Activated naive CD4-positive, alpha-beta T cell treated with anti-CD3 and anti-CD28 coated beads, Interleukin-2, amount 10 ng/mL, durations not matched to agents 7 days and 5 days (primary cell): ENCODE measurements at regions not wholly inside any gene's neighbourhood (a gene's known extent, or its start where the extent isn't known, plus 50 kb on each side); places are given as distances from the start of the nearest gene placed in this dataset.
"Not testable (repeated sequence)": the region's sequence is repeated elsewhere in the genome, so short reads cannot be mapped to it uniquely, and the experiment has no call there.

Experiments used
- CTCF ChIA-PET: fragments of 350-600 bp; sonication (Branson Sonifier 250); formaldehyde crosslinking; loops from one replicate; lab custom pipeline; 2021; ENCODE audit warnings: antibody characterized with exemption; lab: Charles Lee
- DNase-seq: peaks from one replicate; pipeline ENCODE4 v3.0.0-alpha.2; 2020
- H3K27ac Mint-ChIP-seq: one replicate; pipeline ENCODE4 v1.8.0; 2021; ENCODE audit warnings: mild to moderate bottlenecking, moderate library complexity, mixed read lengths
- H3K27me3 Mint-ChIP-seq: one replicate; pipeline ENCODE4 v1.8.0; 2021; ENCODE audit warnings: mild to moderate bottlenecking, mixed read lengths
- H3K36me3 Mint-ChIP-seq: one replicate; pipeline ENCODE4 v1.8.0; 2021; ENCODE audit warnings: mixed read lengths
- H3K4me1 Mint-ChIP-seq: one replicate; pipeline ENCODE4 v1.8.0; 2021; ENCODE audit warnings: mixed read lengths
- H3K4me3 Mint-ChIP-seq: one replicate; pipeline ENCODE4 v1.8.0; 2021; ENCODE audit warnings: mild to moderate bottlenecking, moderate library complexity, mixed read lengths
- H3K9me3 Mint-ChIP-seq: one replicate; pipeline ENCODE4 v1.8.0; 2021; ENCODE audit warnings: mixed read lengths

DNA sequence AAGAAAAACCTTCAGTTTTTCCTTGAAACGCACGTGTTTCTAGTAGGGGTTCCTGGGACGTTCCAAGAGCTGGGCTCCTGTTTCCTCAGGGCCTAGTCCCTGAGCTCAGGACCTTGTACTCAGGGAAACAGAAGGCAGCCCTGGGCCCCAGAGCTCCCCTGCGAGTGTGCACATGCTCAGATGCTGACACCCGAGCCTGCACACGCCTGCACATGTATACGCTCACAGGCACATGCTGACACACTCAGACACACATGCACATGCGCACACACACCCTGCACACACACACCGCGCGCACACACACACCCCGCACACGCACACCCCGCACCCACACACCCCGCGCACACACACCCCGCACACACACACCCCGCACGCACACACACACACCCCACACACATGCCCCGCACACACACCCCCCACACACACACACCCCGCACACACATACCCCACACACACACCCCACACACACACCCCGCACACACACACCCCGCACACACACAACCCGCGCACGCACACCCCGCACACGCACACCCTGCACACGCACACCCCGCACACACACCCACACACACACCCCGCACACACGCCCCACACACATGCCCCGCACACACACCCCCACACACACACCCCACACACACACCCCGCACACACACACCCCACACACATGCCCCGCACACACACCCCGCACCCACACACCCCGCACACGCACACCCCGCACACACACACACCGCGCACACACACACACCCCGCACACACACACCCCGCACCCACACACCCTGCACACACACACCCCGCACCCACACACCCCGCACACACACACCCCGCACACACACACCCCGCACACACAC is 52.2 kb downstream of the CALML3 start:
- peaks cover 12% of the 10 kb centered on the region for H3K27me3 Mint-ChIP-seq
- CTCF ChIA-PET, result no interaction called here
- no peaks in the 10 kb centered on the region for H3K4me1 Mint-ChIP-seq
- H3K9me3 Mint-ChIP-seq, result peaks cover 4% of the 10 kb centered on the region
- no peaks in the 10 kb centered on the region for H3K36me3 Mint-ChIP-seq
- no peak for DNase-seq
- H3K4me3 Mint-ChIP-seq, result no peak overlapping the region
- H3K27ac Mint-ChIP-seq, result no peak overlapping the region

DNA sequence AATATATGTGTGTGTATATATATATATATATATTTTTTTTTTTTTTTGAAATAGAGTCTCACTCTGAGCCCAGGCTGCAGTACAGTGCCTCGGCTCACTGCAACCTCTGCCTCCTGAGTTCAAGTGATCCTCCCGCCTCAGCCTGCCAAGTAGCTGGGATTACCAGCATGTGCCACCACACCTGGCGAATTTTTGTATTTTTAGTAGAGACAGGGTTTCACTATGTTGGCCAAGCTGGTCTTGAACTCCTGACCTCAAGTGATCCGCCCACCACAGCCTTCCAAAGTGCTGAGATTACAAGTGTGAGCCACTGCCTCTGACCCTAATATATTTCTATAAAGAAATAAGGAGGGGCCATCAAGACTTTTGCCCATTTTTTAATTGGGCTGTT is 55.3 kb downstream of the CALML3 start:
- H3K36me3 Mint-ChIP-seq, H3K9me3 Mint-ChIP-seq, H3K4me1 Mint-ChIP-seq, H3K27ac Mint-ChIP-seq, CTCF ChIA-PET, DNase-seq, H3K4me3 Mint-ChIP-seq: not testable (repeated sequence)
- peaks cover 17% of the 10 kb centered on the region for H3K27me3 Mint-ChIP-seq

GRCh38 chr10:5581670-5582566 is 57.2 kb downstream of the CALML3 start:
- Mint-ChIP-seq H3K27me3 (peaks cover 20% of the 10 kb centered on the region), H3K36me3 (no peaks in the 10 kb centered on the region), H3K27ac (no peak overlapping the region), H3K4me3 (no peak overlapping the region), H3K4me1 (no peaks in the 10 kb centered on the region), H3K9me3 (peaks cover 4% of the 10 kb centered on the region)
- DNase-seq, result no peak
- CTCF ChIA-PET, result interaction anchor here (1.4 kb wide), 1 partner anchor 48 kb away, joined by 3 read pairs; no protein-coding TSS in a partner anchor

- no peak for DNase-seq
- peaks cover 28% of the 10 kb centered on the region for H3K27me3 Mint-ChIP-seq
- H3K36me3 Mint-ChIP-seq, result no peaks in the 10 kb centered on the region
- CTCF ChIA-PET, result no interaction called here
- H3K27ac Mint-ChIP-seq, result no peak overlapping the region
- H3K9me3 Mint-ChIP-seq, result peaks cover 2% of the 10 kb centered on the region
- no peak overlapping the region for H3K4me3 Mint-ChIP-seq
- no peaks in the 10 kb centered on the region for H3K4me1 Mint-ChIP-seq
These were observed 58.0 kb downstream of the CALML3 start for GRCh38 chr10:5582736-5583135.

GRCh38 chr10:5583525-5584175 is 58.9 kb downstream of the CALML3 start:
- CTCF ChIA-PET, result no interaction called here
- no peaks in the 10 kb centered on the region for H3K4me1 Mint-ChIP-seq
- no peaks in the 10 kb centered on the region for H3K36me3 Mint-ChIP-seq
- H3K27me3 Mint-ChIP-seq, result peaks cover 34% of the 10 kb centered on the region
- H3K9me3 Mint-ChIP-seq, result no peaks in the 10 kb centered on the region
- H3K4me3 Mint-ChIP-seq, result no peak overlapping the region
- DNase-seq, result no peak
- no peak overlapping the region for H3K27ac Mint-ChIP-seq

DNA sequence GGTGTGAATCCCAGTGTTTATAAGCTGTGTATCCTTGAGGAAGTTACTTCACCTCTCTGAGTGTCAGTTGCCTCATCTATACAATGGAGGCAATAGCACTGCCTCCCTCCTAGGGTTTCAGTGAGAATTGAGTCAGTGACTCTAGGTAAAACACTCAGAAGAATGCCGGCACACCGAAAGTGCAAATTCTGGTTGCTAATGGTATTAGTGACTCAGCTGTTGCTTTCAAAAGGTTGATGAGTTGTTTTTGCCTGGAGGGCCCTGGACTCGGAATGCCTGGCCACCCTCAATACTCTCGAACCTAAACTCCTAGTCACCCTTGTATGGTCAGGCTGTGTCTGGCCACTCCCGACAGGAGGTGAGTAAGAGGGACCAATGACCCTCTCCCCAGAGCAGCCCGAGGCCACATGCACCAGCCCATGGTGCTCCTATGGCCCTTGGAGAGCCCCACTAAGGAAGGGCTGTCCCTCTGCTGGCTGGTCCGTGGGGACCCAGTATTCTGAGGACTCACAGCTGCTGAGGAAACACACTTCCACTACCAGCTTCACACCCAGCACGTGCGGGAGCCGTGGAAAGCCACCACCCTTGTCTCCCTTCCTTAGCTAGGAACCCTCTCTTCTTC is 60.2 kb downstream of the CALML3 start:
- Mint-ChIP-seq H3K27ac (no peak overlapping the region), H3K36me3 (no peaks in the 10 kb centered on the region), H3K9me3 (no peaks in the 10 kb centered on the region), H3K4me1 (no peaks in the 10 kb centered on the region), H3K27me3 (peaks cover 39% of the 10 kb centered on the region), H3K4me3 (no peak overlapping the region)
- no peak for DNase-seq
- CTCF ChIA-PET, result interaction anchor here (1.0 to 2.2 kb wide), 2 partner anchors 24 to 38 kb away, joined by 3 to 13 read pairs; no protein-coding TSS in a partner anchor

DNA sequence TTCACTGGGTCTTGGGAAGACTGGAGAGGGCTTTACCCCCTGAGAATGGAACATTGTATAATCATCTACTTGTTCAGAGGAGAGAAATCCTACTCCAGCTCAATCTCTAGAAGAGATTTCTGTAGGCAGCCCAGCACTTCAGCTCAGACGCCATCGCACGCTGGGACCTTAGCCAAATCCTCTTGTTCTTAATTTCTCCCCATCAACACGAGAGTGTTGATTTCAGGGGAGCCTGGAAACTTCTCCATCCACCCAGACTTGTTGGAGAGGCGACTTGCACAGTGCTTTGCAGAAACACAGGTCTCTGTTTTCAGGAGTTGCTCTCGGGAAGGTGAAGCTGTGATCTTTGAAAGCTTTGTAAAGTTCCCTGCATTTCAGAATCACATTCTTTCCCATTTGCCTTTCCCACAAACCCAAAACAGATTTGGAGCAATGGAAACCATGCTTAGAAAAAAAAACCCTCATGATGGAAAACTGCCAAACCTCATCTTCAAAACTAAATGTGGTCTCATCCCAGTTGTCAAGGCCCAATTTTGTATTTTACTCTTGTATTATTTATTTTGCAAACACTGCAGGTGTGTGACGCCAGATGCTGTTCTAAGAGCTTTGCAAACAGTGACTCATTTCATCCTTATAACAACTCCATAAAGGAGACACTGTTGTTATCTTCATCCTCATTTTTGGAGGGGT is 60.9 kb downstream of the CALML3 start:
- Mint-ChIP-seq H3K4me3 (no peak overlapping the region), H3K9me3 (no peaks in the 10 kb centered on the region), H3K27ac (no peak overlapping the region), H3K36me3 (no peaks in the 10 kb centered on the region), H3K4me1 (no peaks in the 10 kb centered on the region), H3K27me3 (peaks cover 39% of the 10 kb centered on the region)
- no peak for DNase-seq
- CTCF ChIA-PET, result interaction anchor here (1.0 to 2.2 kb wide), 2 partner anchors 23 to 37 kb away, joined by 3 to 13 read pairs; no protein-coding TSS in a partner anchor

DNA sequence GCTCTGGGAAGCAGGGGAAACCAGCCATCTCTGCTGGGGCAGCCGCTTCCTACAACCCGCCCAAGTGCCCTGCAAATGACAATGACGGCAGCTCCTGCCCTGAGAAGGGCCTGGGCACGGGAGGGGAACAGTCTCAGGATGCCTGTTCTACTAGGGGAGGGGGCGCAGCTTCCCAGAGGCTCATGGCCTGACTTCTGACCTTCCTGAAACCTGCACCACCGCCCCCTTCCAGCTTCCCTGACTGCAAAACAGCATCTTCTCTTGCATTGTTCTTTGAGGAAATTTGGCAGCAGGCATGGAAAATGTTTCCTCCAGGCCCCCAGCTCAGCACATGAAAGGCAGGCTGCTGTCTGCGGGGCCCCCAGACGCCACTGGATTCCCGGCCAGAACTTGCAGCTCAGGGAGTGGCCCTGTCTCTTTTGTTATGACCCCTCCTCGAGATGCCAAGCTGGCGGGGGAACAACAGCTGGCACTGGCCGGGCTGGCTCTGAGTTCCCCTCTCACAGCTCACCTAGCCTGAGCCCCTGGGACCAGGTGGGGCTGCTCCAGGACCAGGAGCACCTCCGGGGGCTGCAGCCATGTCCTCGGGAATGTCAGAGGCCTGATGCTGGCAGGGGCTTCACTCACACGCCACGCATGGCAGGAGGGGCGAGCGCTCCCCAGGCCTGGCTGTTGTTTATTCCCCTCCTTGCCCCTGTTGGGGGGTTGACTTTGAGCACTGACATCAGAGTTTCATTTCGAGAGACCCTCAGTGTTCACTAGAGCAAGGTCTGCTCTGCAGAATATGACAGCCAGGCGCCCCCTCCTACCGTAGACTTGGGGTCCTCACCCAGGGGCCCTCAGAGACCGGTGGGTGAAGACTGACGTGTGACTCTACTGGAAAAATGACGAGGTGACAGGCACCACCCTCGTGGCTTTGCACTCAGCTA is 62.7 kb downstream of the CALML3 start:
- DNase-seq, result no peak
- CTCF ChIA-PET, result no interaction called here
- Mint-ChIP-seq H3K27ac (no peak overlapping the region), H3K4me3 (no peak overlapping the region), H3K4me1 (no peaks in the 10 kb centered on the region), H3K9me3 (no peaks in the 10 kb centered on the region), H3K36me3 (no peaks in the 10 kb centered on the region), H3K27me3 (peaks cover 47% of the 10 kb centered on the region)

GRCh38 chr10:5588080-5588453 is 63.3 kb downstream of the CALML3 start:
- Mint-ChIP-seq H3K36me3 (no peaks in the 10 kb centered on the region), H3K4me1 (no peaks in the 10 kb centered on the region), H3K27me3 (peaks cover 46% of the 10 kb centered on the region), H3K9me3 (no peaks in the 10 kb centered on the region), H3K27ac (no peak overlapping the region), H3K4me3 (no peak overlapping the region)
- DNase-seq, result no peak
- CTCF ChIA-PET, result no interaction called here

DNA sequence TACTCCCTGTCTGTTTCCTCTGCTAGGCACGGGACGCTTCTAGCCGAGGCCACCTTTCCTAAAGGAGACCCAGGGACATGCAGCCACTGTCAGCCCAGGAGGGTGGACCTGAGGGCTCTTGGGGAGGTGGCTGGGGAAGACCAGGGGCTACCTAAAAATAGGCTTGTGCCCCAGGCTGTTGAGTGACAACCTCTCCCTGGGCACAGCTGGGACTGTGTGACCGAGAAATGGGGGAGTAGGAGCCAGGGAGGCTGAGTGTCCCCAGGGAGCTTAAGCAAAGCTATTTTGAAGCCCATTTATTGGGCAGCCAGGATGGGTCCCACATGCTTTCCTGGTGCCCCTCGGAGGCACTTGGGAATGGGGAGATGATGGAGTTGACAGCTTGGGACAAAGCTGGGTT is 63.8 kb downstream of the CALML3 start:
- no peaks in the 10 kb centered on the region for H3K36me3 Mint-ChIP-seq
- H3K9me3 Mint-ChIP-seq, result no peaks in the 10 kb centered on the region
- no peaks in the 10 kb centered on the region for H3K4me1 Mint-ChIP-seq
- peaks cover 45% of the 10 kb centered on the region for H3K27me3 Mint-ChIP-seq
- no peak overlapping the region for H3K4me3 Mint-ChIP-seq
- CTCF ChIA-PET, result no interaction called here
- H3K27ac Mint-ChIP-seq, result no peak overlapping the region
- no peak for DNase-seq
